H54 (cell line): ENCODE measurements at regions not wholly inside any gene's neighbourhood (a gene's known extent, or its start where the extent isn't known, plus 50 kb on each side); places are given as distances from the start of the nearest gene placed in this dataset.

ENCODE experiments used
- DNase-seq: peaks from one replicate; pipeline ENCODE4 v3.0.0; 2011; ENCODE audit warnings: low spot score, mixed read lengths; ENCODE audit not compliant: insufficient read length
- FAIRE-seq: peaks from 3 replicates; lab custom pipeline; 2011; peaks lifted over from hg19 to GRCh38; lab: Jason Lieb, UNC
- POLR2A ChIP-seq: IDR thresholded peaks from 2 replicates; pipeline ENCODE4 v1.6.1; 2011; ENCODE audit warnings: low read depth, mild to moderate bottlenecking, low read length

DNA sequence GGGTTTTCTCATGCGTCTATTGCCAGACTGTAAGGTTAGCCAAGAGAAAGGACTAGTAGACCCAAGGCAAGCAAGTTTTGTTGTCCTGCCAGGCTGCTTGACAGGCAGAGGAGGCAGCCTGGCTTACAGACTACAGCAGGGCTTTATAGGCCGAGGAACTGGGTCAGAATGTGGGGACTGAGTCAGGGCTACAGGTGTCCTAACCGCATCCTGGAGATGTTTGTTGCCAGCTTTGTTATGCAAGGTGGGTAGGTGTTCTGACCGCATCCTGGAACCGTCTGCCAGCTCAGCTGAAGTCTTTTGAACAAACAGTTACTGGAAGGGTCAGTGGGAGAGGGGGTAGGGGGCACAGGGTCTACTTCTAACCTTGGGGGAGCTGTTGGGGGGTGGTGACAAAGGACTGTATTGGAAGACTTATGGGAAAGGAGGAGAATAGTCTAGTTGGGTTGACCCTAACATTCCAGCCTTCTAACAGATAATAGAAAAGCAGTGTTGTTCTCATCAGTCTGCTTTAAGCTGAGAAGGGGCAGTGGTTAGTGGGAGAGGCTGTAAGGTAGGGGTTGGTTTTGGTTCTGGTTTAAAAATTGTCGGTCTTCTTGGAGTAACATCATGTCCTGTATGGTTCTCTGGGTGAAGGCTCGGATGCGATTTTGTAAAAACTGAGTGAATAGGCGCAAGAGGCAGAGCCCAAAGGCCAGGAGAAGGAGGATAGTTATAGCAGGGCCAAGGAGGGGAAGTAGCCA lies 913.8 kb upstream of the SLITRK5 start:
- FAIRE-seq (no peak), DNase-seq (no peak)
- no peak for TF ChIP-seq POLR2A

DNA sequence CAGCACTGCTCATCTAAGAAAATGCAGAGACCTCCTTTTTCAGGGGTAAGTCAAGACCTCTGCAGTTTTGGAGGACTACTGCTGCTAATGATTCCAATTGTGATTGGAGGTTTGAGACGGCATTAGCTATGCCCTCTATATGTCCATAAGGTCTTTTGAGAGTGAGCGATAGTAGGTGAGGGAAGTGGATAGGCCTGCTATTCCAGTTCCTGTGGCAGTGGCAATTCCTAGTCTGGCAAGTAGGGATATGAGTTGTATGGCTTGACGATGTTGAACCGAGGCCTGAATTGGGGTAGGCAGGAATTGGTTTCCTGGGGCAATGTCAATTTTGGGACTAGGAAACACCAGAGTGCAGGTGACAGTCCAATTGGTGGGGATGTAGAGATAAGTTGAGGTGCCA lies 913.1 kb upstream of the SLITRK5 start:
- no peak for DNase-seq
- TF ChIP-seq POLR2A = no peak
- no peak for FAIRE-seq

DNA sequence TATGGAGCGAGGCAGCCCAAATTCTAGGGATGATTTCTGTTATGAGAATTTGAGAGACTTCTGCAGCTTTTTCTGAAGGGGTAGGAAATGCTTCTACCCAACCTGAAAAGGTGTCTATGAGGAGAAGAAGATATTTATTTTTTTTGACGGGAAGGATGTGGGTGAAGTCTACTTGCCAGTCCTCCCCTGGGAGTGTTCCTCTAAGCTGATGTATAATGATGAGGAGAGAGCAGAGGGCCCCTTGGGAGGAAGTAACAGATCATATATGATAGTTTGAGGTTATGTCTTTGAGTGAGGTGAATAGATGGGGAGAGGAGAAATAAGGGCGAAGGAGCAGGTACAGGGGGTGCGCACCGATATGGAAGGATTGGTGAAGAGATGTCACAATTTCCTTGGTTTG lies 910.6 kb upstream of the SLITRK5 start:
- no peak for TF ChIP-seq POLR2A
- no peak for FAIRE-seq
- no peak for DNase-seq

GRCh38 chr13:86765462-86765861 lies 905.7 kb upstream of the SLITRK5 start:
- FAIRE-seq = no peak
- no peak for DNase-seq
- no peak for TF ChIP-seq POLR2A

DNA sequence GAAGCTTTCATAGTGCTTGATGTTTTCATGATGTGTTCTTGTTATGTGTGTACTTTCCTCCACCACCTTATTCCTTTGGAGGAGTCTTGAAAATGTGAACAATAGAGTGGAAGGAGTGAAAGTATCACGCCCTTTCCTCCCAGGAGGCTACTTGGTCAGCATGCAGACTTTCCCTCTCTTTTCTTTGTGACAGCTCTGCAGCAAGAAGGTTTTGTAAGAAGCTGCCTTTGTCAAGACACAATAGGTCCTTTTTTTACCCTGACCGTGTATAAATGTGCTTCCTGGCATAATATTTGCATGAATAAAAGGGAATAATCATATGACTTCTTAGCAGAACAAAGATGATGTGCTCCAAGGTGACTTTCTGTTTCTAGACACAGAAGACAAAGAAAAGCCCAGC lies 882.6 kb upstream of the SLITRK5 start:
- no peak for TF ChIP-seq POLR2A
- no peak for DNase-seq
- no peak for FAIRE-seq

- DNase-seq (no peak), FAIRE-seq (no peak)
- TF ChIP-seq POLR2A = no peak
Observed at GRCh38 chr13:86792153-86792651, 879.0 kb upstream of the SLITRK5 start.

DNA sequence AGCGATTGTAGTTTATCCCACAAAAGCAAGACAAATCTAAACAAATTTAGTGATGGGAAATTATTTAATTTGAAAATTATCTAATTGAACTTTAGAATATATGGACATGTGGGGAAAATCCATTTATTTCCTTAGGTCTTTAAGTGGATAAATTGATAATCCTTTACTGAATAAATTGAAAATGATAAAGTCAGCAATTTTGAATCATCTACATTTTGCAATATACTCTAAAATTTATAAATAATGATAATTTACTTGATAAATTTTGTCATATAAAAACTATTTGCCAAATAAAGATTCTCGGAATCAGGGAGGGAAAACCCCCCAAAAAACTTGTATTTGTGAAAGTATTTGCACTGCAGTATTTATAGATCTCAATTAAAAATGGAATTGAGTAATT lies 875.3 kb upstream of the SLITRK5 start:
- FAIRE-seq (no peak), DNase-seq (no peak)
- no peak for TF ChIP-seq POLR2A

GRCh38 chr13:86810361-86810760 lies 860.8 kb upstream of the SLITRK5 start:
- no peak for FAIRE-seq
- no peak for DNase-seq
- no peak for TF ChIP-seq POLR2A

DNA sequence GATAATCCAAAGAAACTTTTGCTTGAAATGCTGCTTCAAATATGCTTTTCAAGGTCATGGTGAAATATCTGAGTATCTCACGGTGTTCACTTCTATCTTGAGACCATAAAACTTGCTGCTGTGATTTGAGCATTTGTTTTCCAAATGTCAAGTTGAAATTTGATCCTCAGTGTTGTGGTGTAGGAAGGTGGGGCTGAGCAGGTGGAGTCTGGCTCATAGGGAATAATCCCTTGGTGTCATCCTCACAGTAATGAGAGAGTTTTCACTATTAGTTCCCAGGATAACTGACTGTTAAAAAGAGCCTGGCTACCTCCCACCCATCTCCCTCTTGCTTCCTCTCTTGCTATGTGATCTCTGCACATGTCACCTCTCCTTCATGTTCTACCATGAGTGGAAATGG lies 858.0 kb upstream of the SLITRK5 start:
- FAIRE-seq = peak; percentile 73
- TF ChIP-seq POLR2A = no peak

DNA sequence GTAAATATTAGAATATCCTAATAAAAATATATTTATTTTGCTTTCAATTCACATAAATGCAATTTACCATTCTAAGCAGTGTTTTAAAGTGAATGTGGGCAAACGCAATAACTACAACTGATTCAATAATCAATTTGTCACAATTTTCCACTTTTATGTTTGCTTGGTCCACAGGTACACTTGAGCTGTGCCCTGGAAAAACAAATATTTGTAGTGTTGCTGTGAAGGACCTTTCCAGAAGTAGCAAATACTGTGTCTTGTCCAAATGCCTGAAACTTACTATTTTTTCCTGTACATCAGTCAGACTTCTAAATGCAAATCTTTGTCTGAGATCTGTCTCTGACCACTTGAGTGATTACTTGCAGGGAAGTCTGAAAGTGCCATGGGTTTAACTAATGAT lies 845.8 kb upstream of the SLITRK5 start:
- no peak for DNase-seq
- no peak for FAIRE-seq
- TF ChIP-seq POLR2A = no peak

More for the DNA sequence above, 858.0 kb upstream of the SLITRK5 start:
- no peak for DNase-seq

GRCh38 chr13:86826232-86826631 lies 844.9 kb upstream of the SLITRK5 start:
- no peak for TF ChIP-seq POLR2A
- no peak for FAIRE-seq
- no peak for DNase-seq

GRCh38 chr13:86830046-86830445 lies 841.1 kb upstream of the SLITRK5 start:
- DNase-seq = no peak
- FAIRE-seq = peak; percentile 48
- TF ChIP-seq POLR2A = no peak

DNA sequence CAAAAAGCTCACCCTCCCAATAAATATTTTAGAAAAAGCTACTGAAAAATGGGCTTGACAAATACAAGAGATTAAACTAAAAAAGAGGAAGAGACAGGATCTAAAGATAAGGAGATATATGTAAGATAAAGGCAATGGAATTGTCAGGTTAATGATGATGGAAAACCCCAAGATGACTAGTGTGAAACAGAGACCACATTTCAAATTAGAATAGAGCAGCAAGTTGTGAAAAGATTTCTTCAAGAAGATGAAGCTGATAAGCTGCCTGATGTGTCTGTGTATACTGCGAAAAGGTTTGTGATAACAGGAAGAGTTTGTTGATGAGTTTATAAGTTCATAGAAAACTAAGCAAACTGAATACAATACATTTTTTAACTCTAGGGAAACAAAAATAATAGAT lies 840.1 kb upstream of the SLITRK5 start:
- DNase-seq (no peak), FAIRE-seq (peak; percentile 73)
- TF ChIP-seq POLR2A = no peak

- FAIRE-seq = no peak
- TF ChIP-seq POLR2A = no peak
- DNase-seq = no peak
Observed at GRCh38 chr13:86838411-86839120, 832.6 kb upstream of the SLITRK5 start.
